SKM-1 (cell line): ENCODE measurements at regions not wholly inside any gene's neighbourhood (a gene's known extent, or its start where the extent isn't known, plus 50 kb on each side); places are given as distances from the start of the nearest gene placed in this dataset.
A peak's percentile ranks its signal among the peaks of the same experiment; 100 is the strongest.
"Not testable (repeated sequence)": the region's sequence is repeated elsewhere in the genome, so short reads cannot be mapped to it uniquely, and the experiment has no call there.

Experiments used
- DNase-seq: peaks from one replicate; lab custom pipeline; 2025; ENCODE audit not compliant: unreplicated experiment; lab: John Stamatoyannopoulos, UW

DNA sequence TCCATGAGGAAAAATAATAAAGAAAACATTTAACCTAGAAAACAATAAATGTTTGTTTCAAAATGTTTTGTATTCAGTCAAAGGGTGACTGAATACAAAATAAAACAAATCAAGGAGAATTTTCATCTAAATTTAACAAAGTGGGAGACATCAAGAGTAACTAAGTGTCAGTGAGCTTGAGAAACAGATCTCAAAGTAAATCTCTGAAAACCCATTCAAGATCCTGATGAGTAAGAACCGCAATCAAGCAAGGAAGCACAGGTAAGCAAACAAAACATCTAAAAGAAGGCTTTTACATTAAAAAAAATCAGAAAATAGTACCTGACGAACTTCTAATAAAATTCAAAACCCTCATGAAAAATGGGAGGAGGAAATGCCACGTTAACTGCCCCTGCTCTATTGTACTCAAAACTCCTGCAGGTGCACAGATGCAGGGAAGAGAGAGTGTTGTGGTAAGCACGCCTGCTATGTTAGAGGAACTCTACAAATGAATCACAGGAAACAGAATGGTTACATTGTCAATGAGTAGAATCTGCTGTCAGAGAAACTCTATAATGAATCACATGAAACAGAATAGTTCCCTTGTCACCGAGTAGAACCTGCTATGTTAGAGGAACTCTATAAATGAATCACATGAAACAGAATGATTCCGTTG, 309.6 kb upstream of the FRG1 start:
- DNase-seq: not testable (repeated sequence)

DNA sequence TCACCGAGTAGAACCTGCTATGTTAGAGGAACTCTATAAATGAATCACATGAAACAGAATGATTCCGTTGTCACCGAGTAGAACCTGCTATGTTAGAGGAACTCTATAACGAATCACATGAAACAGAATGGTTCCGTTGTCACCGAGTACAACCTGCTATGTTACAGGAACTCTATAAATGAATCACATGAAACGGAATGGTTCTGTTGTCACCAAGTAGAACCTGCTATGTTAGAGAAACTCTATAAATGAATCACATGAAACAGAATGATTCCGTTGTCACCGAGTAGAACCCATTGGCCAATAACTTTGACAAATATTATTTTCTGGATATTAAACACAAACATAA, 309.1 kb upstream of the FRG1 start:
- DNase-seq: not testable (repeated sequence)

DNA sequence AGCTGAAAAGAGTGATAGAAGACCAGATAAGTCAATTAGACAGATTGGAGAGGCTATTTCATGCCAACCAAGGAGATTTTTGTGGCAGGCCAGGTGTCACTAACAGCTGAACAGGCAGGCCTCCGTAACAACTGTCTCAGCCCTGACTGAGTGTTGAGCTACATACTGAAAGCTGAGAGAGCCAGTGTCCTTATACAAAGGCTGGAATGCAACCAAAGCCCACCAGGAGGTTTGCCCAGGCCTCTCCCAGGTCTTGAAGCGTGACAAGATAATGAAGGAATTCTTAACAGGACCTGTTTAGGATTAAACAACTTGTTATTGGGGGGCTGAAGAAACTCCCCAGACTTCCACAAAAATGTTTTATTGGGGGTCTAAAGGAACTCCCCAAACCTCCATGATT, 290.2 kb upstream of the FRG1 start:
- not testable (repeated sequence) for DNase-seq

DNA sequence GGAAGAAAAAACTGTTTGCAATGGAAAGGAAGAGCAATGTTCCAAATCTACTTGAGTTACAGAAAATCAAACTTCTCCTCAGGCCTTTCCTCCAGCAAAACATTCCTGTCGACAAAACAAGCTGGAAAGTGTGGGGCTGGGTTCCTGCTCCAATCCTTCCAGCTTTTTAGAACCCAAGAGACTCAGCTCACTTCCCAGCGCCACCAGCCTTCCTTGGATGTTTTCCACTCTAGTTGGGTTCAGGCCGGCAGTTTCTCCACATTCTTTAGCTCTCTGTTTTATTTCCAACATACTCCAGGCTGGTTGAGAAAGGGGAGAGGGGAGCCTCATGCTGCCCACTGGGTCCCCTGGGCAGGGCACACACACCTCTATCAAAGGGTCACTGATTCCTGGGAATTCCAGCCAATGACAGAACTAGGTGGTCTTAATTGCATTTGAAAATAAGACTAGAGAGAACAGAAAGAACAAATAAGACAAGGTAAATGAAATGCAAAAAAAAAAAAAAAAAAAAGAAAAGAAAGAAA, 287.5 kb upstream of the FRG1 start:
- DNase-seq: not testable (repeated sequence)

- not testable (repeated sequence) for DNase-seq
These were observed 286.7 kb upstream of the FRG1 start for GRCh38 chr4:189653983-189654382.

DNA sequence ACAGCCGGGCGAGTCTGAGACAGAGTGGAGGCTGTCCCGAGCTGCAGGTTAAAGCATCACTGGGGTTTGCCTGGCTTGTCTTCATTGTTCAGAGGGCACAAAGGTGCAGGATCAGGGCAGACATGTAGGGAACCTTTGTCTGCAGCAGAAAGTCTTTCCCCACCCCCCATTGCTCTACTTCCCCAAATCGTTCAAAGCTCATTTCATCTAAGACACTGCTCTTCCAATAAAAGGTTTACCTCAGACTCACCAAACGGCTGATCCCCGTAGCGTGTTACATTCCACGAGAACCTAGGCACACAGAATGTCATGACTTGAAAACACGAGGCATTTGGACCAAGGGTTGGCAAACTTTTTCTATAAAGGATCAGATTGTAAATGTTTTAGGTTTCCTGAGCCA, 286.3 kb upstream of the FRG1 start:
- DNase-seq: not testable (repeated sequence)

DNA sequence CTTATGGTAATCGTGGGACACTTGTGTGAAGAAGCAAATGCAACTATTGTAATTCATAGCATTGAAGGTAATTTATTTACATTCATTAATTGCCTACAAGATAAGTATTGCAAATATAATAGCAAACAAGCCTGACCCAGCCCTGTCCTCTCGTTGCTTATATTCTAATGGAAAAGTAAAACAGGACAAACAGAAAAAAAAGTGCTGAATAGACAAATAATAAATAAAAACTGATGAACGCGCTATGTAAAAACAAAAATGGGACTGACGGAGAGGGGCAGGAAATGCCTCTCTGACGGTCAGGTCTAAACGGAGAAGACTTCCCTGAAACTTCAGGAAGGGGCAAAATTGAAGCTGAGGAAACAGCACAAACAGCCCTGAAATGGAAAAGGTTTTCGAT, 284.9 kb upstream of the FRG1 start:
- not testable (repeated sequence) for DNase-seq

- DNase-seq: no peak
These were observed 284.0 kb upstream of the FRG1 start for GRCh38 chr4:189656641-189657040.

GRCh38 chr4:189658259-189658658, 282.4 kb upstream of the FRG1 start:
- peak; percentile 34 for DNase-seq

DNA sequence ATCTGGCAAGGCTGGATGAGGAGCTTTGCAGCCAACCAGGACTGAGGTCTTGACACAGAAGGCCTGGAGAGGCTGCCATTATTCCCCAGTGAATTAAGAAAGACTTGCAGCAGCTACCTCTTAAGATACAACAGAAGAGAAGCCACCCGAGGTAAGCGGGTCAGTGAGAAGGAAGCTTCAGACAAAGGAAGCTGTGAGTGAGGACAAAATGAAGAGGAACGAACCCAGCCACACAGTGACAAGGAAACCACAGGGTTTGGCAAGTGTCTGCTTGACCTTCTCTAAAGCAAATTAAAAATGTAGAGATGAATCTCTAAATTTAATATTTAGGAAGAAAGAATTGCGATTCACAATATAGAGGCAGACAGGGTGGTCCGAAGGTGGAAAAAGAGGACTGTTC, 281.8 kb upstream of the FRG1 start:
- DNase-seq: not testable (repeated sequence)

GRCh38 chr4:189659287-189659686, 281.4 kb upstream of the FRG1 start:
- no peak for DNase-seq

DNA sequence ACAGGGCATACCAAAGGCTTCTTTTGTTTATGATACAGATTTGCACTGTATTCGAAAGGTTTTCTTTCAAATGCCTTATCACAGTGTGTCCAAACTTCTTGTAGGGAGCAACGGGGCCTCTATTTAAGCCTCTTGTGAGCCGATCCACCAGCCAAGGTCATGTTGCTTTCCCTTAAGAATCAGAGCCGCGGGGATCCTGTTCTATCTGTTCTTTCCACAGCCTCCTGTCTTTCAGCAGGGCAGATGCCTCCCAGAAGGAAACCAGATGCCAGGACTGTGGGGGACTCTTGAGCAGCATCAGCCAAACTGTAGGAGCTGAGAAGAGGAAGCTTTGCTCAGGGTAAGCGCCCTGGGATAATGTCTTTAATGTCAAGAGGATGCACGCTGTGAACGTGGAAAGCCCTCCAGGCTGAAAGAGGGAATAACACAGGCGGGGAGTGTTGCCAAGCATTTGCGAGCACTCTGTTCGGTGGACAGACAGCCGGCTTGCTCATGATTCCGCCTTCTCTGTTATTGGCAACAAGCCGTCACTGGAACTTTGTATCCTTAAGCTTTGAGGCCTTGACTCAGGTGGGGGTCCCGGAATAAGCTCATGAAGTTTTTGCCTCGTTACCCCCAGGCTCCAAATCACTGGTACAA, 279.8 kb upstream of the FRG1 start:
- DNase-seq: no peak

GRCh38 chr4:189664693-189665250, 275.9 kb upstream of the FRG1 start:
- DNase-seq: no peak

DNA sequence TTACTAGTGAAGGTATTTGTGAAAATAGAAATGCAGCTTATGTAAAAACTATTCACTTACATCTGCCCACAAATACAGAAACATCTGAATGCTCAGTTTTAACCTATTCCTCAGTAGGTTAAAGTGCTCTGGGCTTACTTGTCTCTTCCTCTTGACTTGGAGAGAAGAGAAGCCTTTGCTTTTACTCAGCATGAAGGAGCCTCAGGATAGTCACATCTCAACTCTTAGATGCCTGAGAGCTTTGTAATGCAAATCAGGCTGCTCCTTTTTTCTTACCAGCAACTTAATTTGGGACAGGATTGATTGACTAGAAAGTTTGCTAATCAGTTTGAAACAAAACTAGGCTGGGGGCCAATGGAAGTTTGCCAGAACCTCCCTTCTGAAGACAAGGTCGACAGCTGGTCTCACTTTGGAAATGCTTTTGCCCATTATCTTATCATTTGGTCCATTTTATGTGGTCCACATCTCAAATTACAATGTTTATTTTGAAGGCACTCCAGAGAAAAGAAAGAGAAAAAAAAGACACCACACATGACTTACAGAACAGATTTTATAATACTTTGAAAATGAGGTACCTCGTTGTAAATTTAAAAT, 274.9 kb upstream of the FRG1 start:
- not testable (repeated sequence) for DNase-seq

DNA sequence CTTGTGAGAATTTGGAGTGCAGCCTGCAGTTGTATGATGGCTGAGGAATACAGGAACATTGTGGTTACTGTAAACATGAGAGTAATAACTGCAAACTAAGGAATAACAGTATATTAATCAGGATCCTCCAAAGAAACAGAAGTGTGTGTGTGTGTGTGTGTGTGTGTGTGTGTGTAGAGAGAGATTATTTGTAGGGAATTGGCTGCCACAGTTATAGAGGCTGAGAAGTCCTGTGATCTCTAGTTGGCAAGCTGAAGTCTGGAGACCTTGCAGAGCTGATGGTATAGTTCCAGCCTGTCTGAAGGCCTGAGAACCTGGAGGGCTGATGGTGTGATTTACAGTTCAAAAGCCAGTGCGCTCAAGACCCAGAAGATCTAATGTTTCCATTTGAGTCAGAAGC, 273.3 kb upstream of the FRG1 start:
- DNase-seq: not testable (repeated sequence)

GRCh38 chr4:189697675-189698245, 242.9 kb upstream of the FRG1 start:
- not testable (repeated sequence) for DNase-seq

- not testable (repeated sequence) for DNase-seq
These were observed 237.7 kb upstream of the FRG1 start for GRCh38 chr4:189703000-189703399.

DNA sequence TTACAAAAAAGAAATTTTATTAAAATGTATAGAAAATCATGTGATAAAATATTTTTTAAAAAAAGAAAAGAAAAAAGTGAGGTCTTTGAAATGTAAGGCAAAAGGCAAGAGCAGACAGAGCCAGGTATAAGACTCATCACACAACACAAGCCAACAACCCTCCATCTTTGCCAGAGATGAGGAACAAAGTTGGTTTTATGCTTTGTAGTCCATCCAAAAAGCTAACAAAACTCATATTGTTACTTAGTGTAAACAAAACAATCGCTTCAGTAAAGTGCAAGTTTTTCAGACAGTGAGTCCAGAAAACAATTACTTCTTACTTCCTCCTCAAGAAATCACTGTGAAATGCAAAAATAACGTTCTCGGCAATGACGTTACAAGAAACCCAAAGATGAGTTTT, 233.9 kb upstream of the FRG1 start:
- DNase-seq: not testable (repeated sequence)

GRCh38 chr4:189707227-189707626, 233.4 kb upstream of the FRG1 start:
- DNase-seq: not testable (repeated sequence)

DNA sequence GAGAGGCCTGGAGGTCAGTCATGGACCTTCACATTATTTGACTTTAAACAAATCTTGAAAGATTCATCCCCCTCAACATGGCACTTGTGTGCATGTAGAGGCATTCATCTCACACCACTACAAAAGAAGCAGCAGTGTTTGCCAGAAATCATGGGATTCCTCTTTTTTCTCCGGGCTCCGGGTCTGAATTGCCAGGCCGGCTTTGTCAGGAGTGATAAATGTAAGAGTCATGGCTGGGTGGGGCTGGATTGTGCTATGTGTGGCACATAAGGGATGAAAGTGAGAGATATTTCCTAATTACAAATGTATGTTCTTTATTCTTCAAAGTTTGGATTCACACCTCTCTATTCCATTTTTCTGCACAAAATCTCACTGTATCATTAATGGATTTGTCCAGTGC, 228.7 kb upstream of the FRG1 start:
- DNase-seq: not testable (repeated sequence)
